Common myeloid progenitor, CD34-positive (primary cell): ENCODE measurements at regions not wholly inside any gene's neighbourhood (a gene's known extent, or its start where the extent isn't known, plus 50 kb on each side); places are given as distances from the start of the nearest gene placed in this dataset.

Experiments used
- CTCF ChIA-PET: fragments of 350-600 bp; sonication (Branson Sonifier 250); formaldehyde crosslinking; loops from one replicate; lab custom pipeline; 2021; ENCODE audit warnings: antibody characterized with exemption; lab: Charles Lee
- POLR2A ChIA-PET: fragments of 350-600 bp; sonication (Branson Sonifier 250); formaldehyde crosslinking; loops from one replicate; lab custom pipeline; 2021; ENCODE audit warnings: antibody characterized with exemption; lab: Charles Lee
- DNase-seq, 3 donors: peaks; one replicate each; pipeline versions ENCODE4 v3.0.0 to v3.0.0-alpha.2; 2013
- H3K27ac ChIP-seq, 2 experiments: 1 replicate in 1 of 2; 2 replicates in 1 of 2; pipeline ENCODE4 v1.7.0; 2013; ENCODE audit warnings: inconsistent platforms in 2 of 2, low read length in 2 of 2, mild to moderate bottlenecking in 2 of 2, low read depth in 1 of 2, moderate library complexity in 1 of 2; ENCODE audit not compliant: severe bottlenecking in 2 of 2, insufficient read depth in 1 of 2, poor library complexity in 1 of 2
- H3K27me3 ChIP-seq, 5 experiments: replicated peaks in 2 of 5; 1 replicate in 3 of 5; 2 replicates in 2 of 5; pipeline versions ENCODE4 v1.6.1 to v1.7.0; 2013; ENCODE audit warnings: low read length in 4 of 5, mild to moderate bottlenecking in 2 of 5, moderate library complexity in 2 of 5, inconsistent platforms in 1 of 5; ENCODE audit not compliant: insufficient read depth in 5 of 5, control insufficient read depth in 4 of 5
- H3K36me3 ChIP-seq, 4 experiments: 1 replicate in 2 of 4; 2 replicates in 2 of 4; pipeline versions ENCODE4 v1.6.1 to v1.7.0; 2013; ENCODE audit warnings: low read length in 3 of 4, control low read depth in 1 of 4, mild to moderate bottlenecking in 1 of 4; ENCODE audit not compliant: control insufficient read depth in 4 of 4, insufficient read depth in 4 of 4
- H3K4me1 ChIP-seq, 4 experiments: 1 replicate in 3 of 4; 2 replicates in 1 of 4; pipeline versions ENCODE4 v1.6.1 to v1.7.1; 2013; ENCODE audit warnings: low read length in 3 of 4, mild to moderate bottlenecking in 3 of 4, control low read depth in 1 of 4, inconsistent platforms in 1 of 4, moderate library complexity in 1 of 4; ENCODE audit not compliant: control insufficient read depth in 4 of 4, insufficient read depth in 4 of 4; ENCODE audit errors: control extremely low read depth in 1 of 4
- H3K4me3 ChIP-seq, 7 experiments: 1 replicate in 4 of 7; 2 replicates in 3 of 7; pipeline versions ENCODE4 v1.5.1 to v1.7.0; 2013; ENCODE audit warnings: mild to moderate bottlenecking in 7 of 7, low read length in 6 of 7, moderate library complexity in 6 of 7, inconsistent platforms in 2 of 7, low read depth in 2 of 7, control low read depth in 1 of 7; ENCODE audit not compliant: insufficient read depth in 4 of 7, control insufficient read depth in 1 of 7; ENCODE audit errors: extremely low read depth in 1 of 7
- H3K9me3 ChIP-seq, 5 experiments: 1 replicate in 4 of 5; 2 replicates in 1 of 5; pipeline versions ENCODE4 v1.6.1 to v1.7.1; 2013; ENCODE audit warnings: low read length in 4 of 5, mild to moderate bottlenecking in 2 of 5, inconsistent platforms in 1 of 5, low read depth in 1 of 5, moderate library complexity in 1 of 5; ENCODE audit not compliant: control insufficient read depth in 4 of 5, insufficient read depth in 2 of 5; ENCODE audit errors: control extremely low read depth in 1 of 5
- WGBS: methylation state at CpG from one replicate; pipeline ENCODE4 v1.1.5; 2013; ENCODE audit not compliant: insufficient coverage; 5-methylcytosine and 5-hydroxymethylcytosine counted together

DNA sequence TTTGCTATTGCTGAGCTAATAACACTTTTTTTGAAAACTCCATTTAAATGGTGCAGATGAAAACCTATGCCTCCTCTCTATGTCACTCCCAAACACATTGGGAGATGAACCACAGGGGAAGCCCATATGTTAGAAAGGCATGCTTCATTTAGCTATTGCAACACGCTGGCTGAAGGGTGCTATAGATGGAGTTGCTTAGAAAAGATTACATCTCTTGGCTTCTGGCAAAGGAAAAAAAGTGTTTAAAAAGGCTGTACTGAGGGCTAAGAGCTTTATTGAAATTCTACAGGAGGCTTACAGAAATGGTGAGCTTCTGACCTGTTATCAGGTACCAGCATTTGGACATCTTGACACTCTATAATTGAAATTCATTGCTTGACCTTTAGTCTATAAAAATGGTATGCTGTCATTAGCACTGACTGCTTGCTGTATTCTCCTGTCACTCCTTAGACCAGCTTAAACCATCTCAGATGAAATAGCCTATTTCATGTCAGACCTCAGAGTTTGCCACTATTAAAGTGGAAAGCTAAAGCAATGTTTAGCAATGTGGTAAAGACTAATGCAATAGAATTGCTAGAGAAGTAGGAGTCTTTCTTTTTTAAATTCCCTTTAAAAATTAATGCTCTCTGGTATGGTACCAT is 503.9 kb downstream of the CDH11 start:
- Histone ChIP-seq H3K36me3 (no peaks in the 10 kb centered on the region), H3K4me3 (no peak overlapping the region), H3K9me3 (no peaks in the 10 kb centered on the region), H3K27me3 (no peaks in the 10 kb centered on the region), H3K4me1 (no peaks in the 10 kb centered on the region), H3K27ac (no peak overlapping the region)
- WGBS = 91% methylated on average over 1 of the region's 1 CpG
- ChIA-PET POLR2A (no interaction called here), CTCF (no interaction called here)
- no peak for DNase-seq

DNA sequence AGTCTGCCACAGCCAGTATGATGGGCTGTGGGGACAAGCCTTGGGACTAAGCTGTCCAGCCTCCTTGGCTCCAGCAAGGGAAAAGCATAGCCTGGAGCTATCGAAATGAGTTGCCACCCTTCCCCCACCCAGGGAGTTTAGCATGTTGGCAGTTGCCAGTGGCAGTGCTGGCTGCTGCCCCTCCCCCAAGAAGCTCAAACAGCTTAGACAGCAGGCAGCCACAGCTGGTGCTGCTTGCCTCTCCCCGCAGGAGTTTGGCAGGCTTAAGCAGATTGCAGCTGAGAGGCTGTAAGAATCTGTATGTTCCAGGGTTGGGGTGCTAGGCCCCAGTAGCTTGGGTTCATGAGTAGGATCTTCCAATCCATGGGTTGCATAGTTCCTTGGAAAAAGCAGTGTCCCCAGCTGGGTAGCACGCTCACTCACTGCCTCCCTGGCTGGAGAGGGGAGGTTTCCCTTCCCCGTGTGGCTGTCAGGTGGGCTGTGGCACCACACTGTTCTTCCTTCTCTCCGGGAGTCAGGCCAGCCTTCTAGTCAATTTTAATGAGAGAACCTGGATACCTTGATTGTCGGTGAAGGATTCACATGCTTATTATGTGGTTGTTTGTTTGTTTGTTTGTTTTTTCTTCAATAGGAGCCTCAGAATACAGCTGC is 506.1 kb downstream of the CDH11 start:
- H3K4me3 ChIP-seq = no peak overlapping the region
- no peaks in the 10 kb centered on the region for H3K9me3 ChIP-seq
- H3K27me3 ChIP-seq = no peaks in the 10 kb centered on the region
- no peaks in the 10 kb centered on the region for H3K4me1 ChIP-seq
- ChIA-PET CTCF (no interaction called here), POLR2A (no interaction called here)
- no peak for DNase-seq
- no peak overlapping the region for H3K27ac ChIP-seq
- WGBS = 57% methylated on average over 5 of the region's 6 CpGs
- H3K36me3 ChIP-seq = no peaks in the 10 kb centered on the region

DNA sequence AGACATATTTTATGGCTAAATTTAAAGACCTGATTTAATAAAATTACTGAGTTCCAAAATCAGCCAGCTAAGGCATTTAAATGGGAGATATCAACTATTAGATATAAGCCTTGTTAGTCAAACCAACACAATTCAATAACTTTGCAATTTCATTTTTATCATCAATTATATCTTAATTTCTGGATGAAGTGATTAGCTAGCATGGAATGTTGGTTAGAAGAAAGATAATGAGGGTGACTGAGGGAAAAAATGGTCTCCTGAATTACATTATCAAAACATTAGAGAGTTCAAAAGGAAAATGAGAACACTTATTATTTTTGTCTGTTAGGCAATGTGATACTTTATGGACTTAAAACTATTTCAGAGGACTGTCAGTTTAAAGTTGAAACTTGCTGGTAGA is 525.7 kb downstream of the CDH11 start:
- no peak for DNase-seq
- Histone ChIP-seq H3K9me3 (no peaks in the 10 kb centered on the region), H3K4me1 (no peaks in the 10 kb centered on the region), H3K4me3 (no peak overlapping the region), H3K36me3 (no peaks in the 10 kb centered on the region), H3K27ac (no peak overlapping the region), H3K27me3 (no peaks in the 10 kb centered on the region)
- ChIA-PET POLR2A (no interaction called here), CTCF (no interaction called here)

DNA sequence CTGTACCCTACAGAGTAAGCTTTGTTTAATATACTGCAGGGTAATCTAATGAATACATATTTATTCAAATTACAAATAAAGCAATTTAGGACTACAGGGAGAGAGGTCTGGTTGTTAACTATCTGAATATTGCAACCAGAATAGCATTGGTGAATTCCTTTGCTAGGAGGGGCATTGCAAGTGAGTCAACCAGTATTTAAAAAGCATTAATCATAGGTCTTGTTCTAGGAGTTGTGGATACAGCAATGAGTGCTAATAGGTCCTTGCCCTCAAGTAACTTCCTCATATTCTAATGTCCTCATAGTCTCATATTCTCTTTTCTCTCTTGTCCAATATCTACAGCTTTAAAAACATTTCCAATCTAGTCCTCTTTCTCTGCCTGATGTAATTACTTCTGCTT is 531.4 kb downstream of the CDH11 start:
- Histone ChIP-seq H3K4me3 (no peak overlapping the region), H3K4me1 (no peaks in the 10 kb centered on the region), H3K9me3 (no peaks in the 10 kb centered on the region), H3K27ac (no peak overlapping the region), H3K27me3 (no peaks in the 10 kb centered on the region), H3K36me3 (no peaks in the 10 kb centered on the region)
- ChIA-PET POLR2A (no interaction called here), CTCF (no interaction called here)
- DNase-seq = no peak

DNA sequence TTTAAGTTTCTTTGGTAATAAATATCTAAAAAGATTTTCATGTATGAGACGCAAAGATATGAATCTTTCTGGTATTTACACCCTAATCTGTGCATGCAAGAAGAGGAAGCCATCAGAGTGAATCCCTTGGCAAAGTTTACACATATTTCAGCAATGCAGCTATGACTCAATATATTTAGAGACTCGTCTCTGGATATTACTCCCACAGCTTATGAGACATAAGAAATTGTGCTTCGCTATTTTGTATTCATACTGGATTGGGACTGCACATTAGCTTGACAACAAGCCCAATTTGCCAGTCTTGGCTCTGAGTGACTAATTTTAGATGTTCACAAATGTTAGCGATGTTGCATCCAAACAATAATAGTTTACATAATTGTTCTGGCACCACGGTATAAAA is 532.0 kb downstream of the CDH11 start:
- Histone ChIP-seq H3K36me3 (no peaks in the 10 kb centered on the region), H3K4me1 (no peaks in the 10 kb centered on the region), H3K9me3 (no peaks in the 10 kb centered on the region), H3K4me3 (no peak overlapping the region), H3K27ac (no peak overlapping the region), H3K27me3 (no peaks in the 10 kb centered on the region)
- ChIA-PET POLR2A (no interaction called here), CTCF (no interaction called here)
- 100% methylated on average over 3 of the region's 5 CpGs for WGBS
- no peak for DNase-seq

DNA sequence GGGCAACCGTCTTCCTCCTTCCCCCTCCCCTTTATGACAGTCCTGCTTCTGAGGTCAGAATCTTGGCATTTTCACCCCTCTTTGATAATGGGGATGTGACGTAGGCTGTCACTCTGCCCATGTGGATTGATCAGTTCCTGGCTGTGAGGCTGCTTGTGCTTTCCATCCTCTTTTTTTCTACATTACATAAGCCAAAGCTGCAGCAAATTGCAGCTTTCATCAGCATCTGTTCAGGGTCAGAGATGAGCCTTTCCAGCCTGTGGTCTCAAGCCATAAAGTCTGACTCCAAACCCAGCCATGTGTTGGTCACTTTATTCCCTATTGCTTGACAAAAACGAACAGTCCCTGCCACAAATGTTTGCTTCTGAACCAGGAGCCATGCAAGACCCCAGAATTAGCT is 535.1 kb downstream of the CDH11 start:
- CTCF ChIA-PET = no interaction called here
- no peaks in the 10 kb centered on the region for H3K4me1 ChIP-seq
- DNase-seq = no peak
- H3K4me3 ChIP-seq = no peak overlapping the region
- H3K36me3 ChIP-seq = no peaks in the 10 kb centered on the region
- H3K27me3 ChIP-seq = no peaks in the 10 kb centered on the region
- no peaks in the 10 kb centered on the region for H3K9me3 ChIP-seq
- WGBS = 58% methylated on average over 2 of the region's 3 CpGs
- POLR2A ChIA-PET = no interaction called here
- H3K27ac ChIP-seq = no peak overlapping the region

DNA sequence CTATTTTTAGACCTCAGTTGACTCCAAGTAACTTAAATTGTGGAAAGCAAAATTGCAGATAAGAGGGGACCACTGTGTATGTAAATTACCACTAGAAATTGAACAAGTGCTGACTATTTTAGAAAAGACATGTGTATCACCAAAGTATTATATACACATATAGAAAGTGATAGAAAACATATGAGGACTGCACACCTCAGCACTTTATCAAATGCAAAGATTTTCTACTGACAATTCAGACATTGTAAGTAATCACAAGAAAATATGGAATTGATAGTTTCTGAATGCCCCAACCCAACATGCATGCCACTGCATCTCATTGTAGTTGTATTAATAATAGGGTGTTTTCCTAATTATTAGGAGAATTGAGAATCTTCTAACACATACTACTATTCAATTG is 536.5 kb downstream of the CDH11 start:
- H3K36me3 ChIP-seq = no peaks in the 10 kb centered on the region
- CTCF ChIA-PET = no interaction called here
- POLR2A ChIA-PET = no interaction called here

More for the DNA sequence above, 536.5 kb downstream of the CDH11 start:
- Histone ChIP-seq H3K4me1 (no peaks in the 10 kb centered on the region), H3K27me3 (no peaks in the 10 kb centered on the region), H3K27ac (no peak overlapping the region), H3K4me3 (no peak overlapping the region), H3K9me3 (no peaks in the 10 kb centered on the region)
- no peak for DNase-seq
